B cell (primary cell): ENCODE measurements at regions not wholly inside any gene's neighbourhood (a gene's known extent, or its start where the extent isn't known, plus 50 kb on each side); places are given as distances from the start of the nearest gene placed in this dataset.

Source experiments
- ATAC-seq: fragments of 200-7000 bp; cut with Tn5 transposase; one replicate; pipeline ENCODE4 v1.10.0; 2021; ENCODE audit warnings: low read depth, mild to moderate bottlenecking, moderate number of reproducible peaks, moderate library complexity
- CTCF ChIA-PET: fragments of 350-600 bp; sonication (Branson Sonifier 250); formaldehyde crosslinking; loops from one replicate; lab custom pipeline; 2021; ENCODE audit warnings: antibody characterized with exemption, inconsistent platforms; lab: Charles Lee
- POLR2A ChIA-PET: fragments of 350-600 bp; sonication (Branson Sonifier 250); formaldehyde crosslinking; loops from one replicate; lab custom pipeline; 2021; ENCODE audit warnings: antibody characterized with exemption; lab: Charles Lee
- DNase-seq: peaks from one replicate; pipeline ENCODE4 v3.0.0; 2013
- H2AFZ ChIP-seq: 2 replicates; pipeline ENCODE4 v1.6.1; 2012; ENCODE audit warnings: mild to moderate bottlenecking, low read depth, low read length; ENCODE audit not compliant: insufficient read depth, poor library complexity, severe bottlenecking
- H3K27ac ChIP-seq, 2 donors: 1 replicate in 1 of 2; 2 replicates in 1 of 2; pipeline ENCODE4 v1.5.1; 2012 to 2013; ENCODE audit warnings: low read length in 2 of 2, mild to moderate bottlenecking in 2 of 2, moderate library complexity in 1 of 2
- H3K27me3 ChIP-seq, 4 experiments: fragments of 200-600 bp in 1 of 4; sonication (generic) in 1 of 4; replicated peaks in 1 of 4; 1 replicate in 2 of 4; 2 replicates in 2 of 4; pipeline versions ENCODE4 v1.6.1 to v1.7.0; 2013 to 2016; ENCODE audit warnings: low read length in 3 of 4, mild to moderate bottlenecking in 2 of 4, mixed read lengths in 1 of 4, moderate library complexity in 1 of 4; ENCODE audit not compliant: insufficient read depth in 4 of 4, control insufficient read depth in 3 of 4; ENCODE audit errors: control extremely low read depth in 1 of 4
- H3K36me3 ChIP-seq, 2 experiments: replicated peaks in 1 of 2; 1 replicate in 1 of 2; 2 replicates in 1 of 2; pipeline versions ENCODE4 v1.6.1 to v1.7.1; 2013; ENCODE audit warnings: low read length in 1 of 2; ENCODE audit not compliant: insufficient read depth in 2 of 2, control insufficient read depth in 1 of 2; ENCODE audit errors: control extremely low read depth in 1 of 2, extremely low read depth in 1 of 2
- H3K4me1 ChIP-seq, 2 donors: fragments of 200-600 bp in 1 of 2; sonication (generic) in 1 of 2; 1 replicate in 1 of 2; 2 replicates in 1 of 2; pipeline versions ENCODE4 v1.5.1 to v1.6.1; 2013 to 2017; ENCODE audit warnings: low read length in 2 of 2; ENCODE audit not compliant: control insufficient read depth in 2 of 2, insufficient read depth in 2 of 2
- H3K4me2 ChIP-seq: replicated peaks from 2 replicates; pipeline ENCODE3; 2012; ENCODE audit warnings: mild to moderate bottlenecking, low read depth, low read length; ENCODE audit not compliant: poor library complexity, severe bottlenecking
- H3K4me3 ChIP-seq, 5 experiments: fragments of 200-600 bp in 1 of 5; sonication (generic) in 1 of 5; 1 replicate in 3 of 5; 2 replicates in 2 of 5; pipeline versions ENCODE4 v1.5.1 to v1.7.0; 2011 to 2016; ENCODE audit warnings: low read length in 4 of 5, mild to moderate bottlenecking in 4 of 5, low read depth in 2 of 5, control low read depth in 1 of 5, moderate library complexity in 1 of 5; ENCODE audit not compliant: insufficient read depth in 1 of 5; ENCODE audit errors: control extremely low read depth in 1 of 5, extremely low read depth in 1 of 5
- H3K79me2 ChIP-seq: fragments of 200-600 bp; sonication (generic); one replicate; pipeline ENCODE4 v1.6.0; 2016; ENCODE audit warnings: low read length; ENCODE audit not compliant: control insufficient read depth, insufficient read depth
- H3K9ac ChIP-seq: fragments of 200-600 bp; sonication (generic); 2 replicates; pipeline ENCODE4 v1.6.1; 2017; ENCODE audit warnings: mild to moderate bottlenecking, low read length, moderate library complexity
- H3K9me3 ChIP-seq, 3 donors: one replicate each; pipeline versions ENCODE4 v1.6.1 to v1.7.1; 2013; ENCODE audit warnings: low read length in 2 of 3; ENCODE audit not compliant: control insufficient read depth in 2 of 3, insufficient read depth in 1 of 3; ENCODE audit errors: control extremely low read depth in 1 of 3
- H4K20me1 ChIP-seq: 2 replicates; pipeline ENCODE4 v1.6.0; 2012; ENCODE audit warnings: mild to moderate bottlenecking, low read length; ENCODE audit not compliant: insufficient read depth, control insufficient read depth, poor library complexity, severe bottlenecking
- H3K27ac Mint-ChIP-seq: one replicate; pipeline ENCODE4 v1.8.0; 2021; ENCODE audit warnings: mixed read lengths
- H3K27me3 Mint-ChIP-seq: one replicate; pipeline ENCODE4 v1.8.0; 2021; ENCODE audit warnings: mixed read lengths
- H3K4me1 Mint-ChIP-seq: one replicate; pipeline ENCODE4 v1.8.0; 2021; ENCODE audit warnings: mixed read lengths
- H3K4me3 Mint-ChIP-seq: one replicate; pipeline ENCODE4 v1.8.0; 2021; ENCODE audit warnings: mixed read lengths
- H3K9me3 Mint-ChIP-seq: one replicate; pipeline ENCODE4 v1.8.0; 2022; ENCODE audit warnings: mixed read lengths; ENCODE audit not compliant: insufficient read depth
- CTCF ChIP-seq: fragments of 200-600 bp; IDR thresholded peaks from one replicate; pipeline ENCODE4 v1.8.0; 2022; ENCODE audit warnings: antibody characterized with exemption, mild to moderate bottlenecking
- EZH2 ChIP-seq: IDR thresholded peaks from 2 replicates; pipeline ENCODE4 v1.6.1; 2012; ENCODE audit warnings: borderline replicate concordance, low read depth, mild to moderate bottlenecking, moderate library complexity, low read length; ENCODE audit not compliant: insufficient read depth, poor library complexity, severe bottlenecking
- WGBS: methylation state at CpG from one replicate; pipeline ENCODE4 v1.1.5; 2013; ENCODE audit warnings: missing lambda C conversion rate; ENCODE audit not compliant: insufficient coverage; 5-methylcytosine and 5-hydroxymethylcytosine counted together
- intact Hi-C: fragments of 100-400 bp; cut with micrococcal nuclease; formaldehyde crosslinking; loops from one replicate; pipeline ENCODE4 v1.10.0; 2022

- no peak overlapping the region for H3K4me3 Mint-ChIP-seq
- Histone ChIP-seq H3K4me3 (no peak overlapping the region), H3K79me2 (no peaks in the 10 kb centered on the region), H3K9ac (no peak overlapping the region), H3K27ac (no peak overlapping the region), H3K9me3 (no peaks in the 10 kb centered on the region), H3K27me3 (no peaks in the 10 kb centered on the region), H4K20me1 (no peaks in the 10 kb centered on the region), H3K36me3 (no peaks in the 10 kb centered on the region), H3K4me1 (no peaks in the 10 kb centered on the region), H2AFZ (no peak overlapping the region), H3K4me2 (no peak overlapping the region)
- H3K27ac Mint-ChIP-seq: no peak overlapping the region
- no peaks in the 10 kb centered on the region for H3K4me1 Mint-ChIP-seq
- CTCF ChIA-PET: no interaction called here
- ATAC-seq (no peak), DNase-seq (no peak)
- POLR2A ChIA-PET: no interaction called here
- 83% methylated on average over 4 of the region's 5 CpGs for WGBS
- TF ChIP-seq CTCF: no peak
- TF ChIP-seq EZH2: no peak
- intact Hi-C loops: no loop called here
- H3K9me3 Mint-ChIP-seq: peaks cover 1% of the 10 kb centered on the region
- no peaks in the 10 kb centered on the region for H3K27me3 Mint-ChIP-seq
Observed at GRCh38 chr10:28963539-28964221, 286.4 kb downstream of the BAMBI start.

- Mint-ChIP-seq H3K4me1 (no peaks in the 10 kb centered on the region), H3K9me3 (no peaks in the 10 kb centered on the region), H3K27me3 (no peaks in the 10 kb centered on the region), H3K4me3 (no peak overlapping the region), H3K27ac (no peak overlapping the region)
- no peaks in the 10 kb centered on the region for H3K79me2 ChIP-seq
- H2AFZ ChIP-seq: no peak overlapping the region
- CTCF ChIA-PET: no interaction called here
- H3K27ac ChIP-seq: no peak overlapping the region
- H3K4me3 ChIP-seq: no peak overlapping the region
- TF ChIP-seq CTCF (no peak), EZH2 (no peak)
- intact Hi-C loops: no loop called here
- H3K4me1 ChIP-seq: no peaks in the 10 kb centered on the region
- DNase-seq: no peak
- no peaks in the 10 kb centered on the region for H3K36me3 ChIP-seq
- WGBS: 88% methylated on average over 2 of the region's 3 CpGs
- H4K20me1 ChIP-seq: no peaks in the 10 kb centered on the region
- no peaks in the 10 kb centered on the region for H3K27me3 ChIP-seq
- ATAC-seq: no peak
- no peak overlapping the region for H3K9ac ChIP-seq
- H3K9me3 ChIP-seq: no peaks in the 10 kb centered on the region
- no peak overlapping the region for H3K4me2 ChIP-seq
- POLR2A ChIA-PET: no interaction called here
Observed at GRCh38 chr10:28965937-28966336, 288.6 kb downstream of the BAMBI start.
